WI38 (cell line): ENCODE measurements at regions not wholly inside any gene's neighbourhood (a gene's known extent, or its start where the extent isn't known, plus 50 kb on each side); places are given as distances from the start of the nearest gene placed in this dataset.
A peak's percentile ranks its signal among the peaks of the same experiment; 100 is the strongest.

ENCODE experiments used
- H3K4me3 ChIP-seq: 2 replicates; pipeline ENCODE4 v1.5.1; 2011; ENCODE audit warnings: low read depth, mild to moderate bottlenecking, control low read depth, low read length
- TF ChIP-seq, protein P1 (sequence below): IDR thresholded peaks from 2 replicates; pipeline ENCODE4 v1.5.1; 2012; ENCODE audit warnings: low read depth, mild to moderate bottlenecking, control low read depth, low read length

DNA sequence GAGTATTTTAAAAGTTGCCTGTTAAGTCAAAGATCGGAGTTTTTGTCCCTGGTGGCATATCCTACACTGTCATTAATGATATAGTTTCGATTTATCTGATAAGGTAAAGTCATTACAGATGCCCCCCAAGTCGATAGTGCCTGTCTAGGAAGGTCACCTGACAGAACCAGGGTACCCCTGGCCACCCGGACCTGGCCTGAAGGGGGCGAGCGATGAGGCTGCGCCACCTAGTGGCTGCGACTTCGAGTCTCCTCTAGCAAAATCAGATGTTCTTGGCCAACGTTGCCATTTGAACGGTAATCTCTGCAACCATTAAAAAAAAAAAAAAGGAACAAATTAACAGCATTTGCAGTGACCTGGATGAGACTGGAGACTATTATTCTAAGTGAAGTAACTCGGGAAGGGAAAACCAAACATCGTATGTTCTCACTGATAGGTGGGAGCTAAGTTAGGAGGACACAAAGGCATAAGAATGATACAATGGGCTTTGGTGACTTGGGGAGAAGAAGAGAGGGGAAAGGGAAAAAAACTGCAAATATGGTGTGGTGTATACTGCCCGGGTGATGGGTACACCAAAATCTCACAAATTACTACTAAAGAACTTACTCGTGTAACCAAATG, 565.1 kb downstream of the LIG4 start:
- no peak overlapping the region for H3K4me3 ChIP-seq
- TF ChIP-seq, protein P1, sequence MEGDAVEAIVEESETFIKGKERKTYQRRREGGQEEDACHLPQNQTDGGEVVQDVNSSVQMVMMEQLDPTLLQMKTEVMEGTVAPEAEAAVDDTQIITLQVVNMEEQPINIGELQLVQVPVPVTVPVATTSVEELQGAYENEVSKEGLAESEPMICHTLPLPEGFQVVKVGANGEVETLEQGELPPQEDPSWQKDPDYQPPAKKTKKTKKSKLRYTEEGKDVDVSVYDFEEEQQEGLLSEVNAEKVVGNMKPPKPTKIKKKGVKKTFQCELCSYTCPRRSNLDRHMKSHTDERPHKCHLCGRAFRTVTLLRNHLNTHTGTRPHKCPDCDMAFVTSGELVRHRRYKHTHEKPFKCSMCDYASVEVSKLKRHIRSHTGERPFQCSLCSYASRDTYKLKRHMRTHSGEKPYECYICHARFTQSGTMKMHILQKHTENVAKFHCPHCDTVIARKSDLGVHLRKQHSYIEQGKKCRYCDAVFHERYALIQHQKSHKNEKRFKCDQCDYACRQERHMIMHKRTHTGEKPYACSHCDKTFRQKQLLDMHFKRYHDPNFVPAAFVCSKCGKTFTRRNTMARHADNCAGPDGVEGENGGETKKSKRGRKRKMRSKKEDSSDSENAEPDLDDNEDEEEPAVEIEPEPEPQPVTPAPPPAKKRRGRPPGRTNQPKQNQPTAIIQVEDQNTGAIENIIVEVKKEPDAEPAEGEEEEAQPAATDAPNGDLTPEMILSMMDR: peak; percentile 90

DNA sequence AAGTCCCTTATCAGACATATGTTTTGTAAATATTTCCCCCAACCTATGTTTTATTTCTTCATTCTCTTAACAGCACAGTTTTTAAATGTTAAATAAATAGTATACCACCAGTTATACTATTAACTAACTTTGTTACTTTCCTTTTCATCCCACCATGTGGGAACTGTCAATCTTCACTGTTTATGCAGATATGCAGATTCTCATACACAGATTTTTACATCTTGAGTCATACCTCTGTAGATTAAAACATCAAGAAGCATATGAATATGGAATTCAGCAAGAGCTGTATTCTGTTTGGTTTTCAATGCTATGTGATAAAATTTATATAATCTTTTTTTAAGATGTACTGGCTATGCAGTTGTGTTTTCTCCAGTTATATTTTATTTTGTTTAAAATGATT, 566.3 kb downstream of the LIG4 start:
- TF ChIP-seq, protein P1: no peak
- H3K4me3 ChIP-seq: no peak overlapping the region

DNA sequence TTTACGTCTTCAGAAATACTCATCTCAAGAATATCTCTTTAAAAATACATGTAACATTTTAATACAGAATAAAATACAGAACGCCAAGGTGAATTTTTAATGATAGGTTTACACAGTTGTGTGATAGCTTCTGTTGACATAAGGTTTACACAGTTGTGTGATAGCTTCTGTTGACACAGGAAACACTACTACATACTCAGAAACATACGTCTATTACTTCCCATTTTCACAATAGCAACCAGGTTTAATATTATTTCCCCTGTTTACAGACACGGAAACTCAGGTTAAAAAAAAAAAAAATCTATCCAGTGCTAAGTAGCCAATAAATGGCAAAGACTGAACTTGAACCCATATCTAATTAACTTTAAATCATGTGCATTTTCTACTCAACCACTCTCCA, 571.2 kb downstream of the LIG4 start:
- TF ChIP-seq, protein P1: no peak
- no peak overlapping the region for H3K4me3 ChIP-seq

DNA sequence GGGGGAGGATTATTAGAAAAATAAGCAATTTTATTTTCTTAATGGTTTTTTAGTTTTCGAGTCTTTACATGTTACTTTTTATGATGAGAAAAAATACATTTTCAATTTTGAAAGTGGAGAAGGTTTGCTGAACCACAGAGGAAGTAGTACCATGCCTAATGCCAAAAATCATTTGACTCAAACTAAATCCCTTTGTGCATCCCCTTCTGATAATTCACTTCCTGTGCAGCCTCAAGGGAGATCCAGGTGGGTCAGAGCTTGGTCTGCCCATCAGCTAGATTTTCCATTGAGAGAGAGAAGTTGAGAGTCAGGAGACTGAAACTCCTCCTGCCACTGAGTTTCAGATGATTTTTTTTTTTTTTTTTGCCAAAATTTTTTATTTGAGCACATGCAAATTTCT, 571.7 kb downstream of the LIG4 start:
- TF ChIP-seq, protein P1: no peak
- H3K4me3 ChIP-seq: no peak overlapping the region

DNA sequence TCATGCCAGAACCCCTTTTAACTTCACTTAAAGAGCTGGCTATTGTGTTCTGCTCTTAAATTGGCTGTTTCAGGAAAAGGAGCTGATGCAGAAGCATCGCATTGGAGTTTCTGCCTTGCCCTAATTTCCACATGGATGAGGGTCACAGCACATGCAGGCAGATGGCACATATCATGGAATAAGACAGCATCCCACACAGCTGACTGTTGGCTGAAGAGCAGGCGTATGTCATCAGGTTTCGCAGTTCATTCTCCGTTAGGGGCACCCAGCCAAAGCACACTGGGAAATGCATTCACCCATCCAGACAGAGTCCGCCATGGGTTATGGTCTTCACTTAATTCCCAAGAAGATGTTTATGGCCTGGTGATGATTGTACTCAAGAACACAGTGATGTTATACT, 572.5 kb downstream of the LIG4 start:
- TF ChIP-seq, protein P1: no peak
- H3K4me3 ChIP-seq: no peak overlapping the region

DNA sequence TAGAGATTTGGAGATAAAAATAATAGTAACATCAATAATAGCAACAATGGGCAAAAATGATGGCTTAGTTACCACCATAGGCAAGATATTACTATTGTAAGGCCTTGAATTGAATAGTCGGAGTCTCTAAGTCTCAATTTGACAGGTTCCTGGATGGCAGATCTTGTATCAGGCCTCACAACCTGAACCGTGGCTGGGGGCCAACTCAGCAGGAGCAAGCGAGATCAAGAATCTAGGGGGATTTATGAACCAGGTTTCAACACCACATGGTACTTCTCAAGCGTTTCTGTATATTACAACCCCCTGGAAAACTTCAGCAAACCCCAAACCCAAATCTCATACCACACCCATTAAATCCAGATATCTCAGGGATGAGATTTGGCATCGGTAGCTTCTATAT, 573.8 kb downstream of the LIG4 start:
- H3K4me3 ChIP-seq: no peak overlapping the region
- TF ChIP-seq, protein P1: no peak

DNA sequence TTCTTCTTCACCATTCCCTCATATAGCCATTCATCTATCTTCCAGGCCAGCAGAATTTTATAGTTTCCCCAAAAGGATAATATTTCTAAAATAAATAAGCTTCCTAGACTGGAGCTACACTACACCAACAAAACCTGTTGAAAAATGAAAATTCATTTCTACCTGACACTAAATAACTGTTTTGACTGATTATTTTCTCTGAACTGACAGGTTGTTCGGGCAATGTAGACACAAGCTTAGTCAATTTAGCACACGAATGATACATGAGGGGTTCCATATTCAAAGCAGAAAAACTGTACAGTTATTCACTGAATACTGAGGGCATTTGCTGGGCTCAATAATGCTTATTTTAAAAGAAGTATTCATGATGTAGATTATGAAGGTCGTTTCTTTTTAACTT, 589.7 kb downstream of the LIG4 start:
- H3K4me3 ChIP-seq: no peak overlapping the region
- TF ChIP-seq, protein P1: no peak
